HFFc6 (cell line): ENCODE measurements at regions not wholly inside any gene's neighbourhood (a gene's known extent, or its start where the extent isn't known, plus 50 kb on each side); places are given as distances from the start of the nearest gene placed in this dataset.

Source experiments
- DNase-seq: peaks from one replicate; pipeline ENCODE4 v3.0.0-alpha.2; 2018
- H3K27ac Mint-ChIP-seq: 2 replicates; pipeline ENCODE4 v1.8.0; 2020; ENCODE audit warnings: mild to moderate bottlenecking, mixed read lengths
- H3K27me3 Mint-ChIP-seq: 2 replicates; pipeline ENCODE4 v1.8.0; 2021; ENCODE audit warnings: mild to moderate bottlenecking, moderate library complexity, mixed read lengths; ENCODE audit not compliant: insufficient read depth
- H3K36me3 Mint-ChIP-seq: 2 replicates; pipeline ENCODE4 v1.8.0; 2021; ENCODE audit warnings: low read depth, mixed read lengths
- H3K4me1 Mint-ChIP-seq: 2 replicates; pipeline ENCODE4 v1.8.0; 2020; ENCODE audit warnings: low read depth, mixed read lengths
- H3K4me3 Mint-ChIP-seq: 2 replicates; pipeline ENCODE4 v1.8.0; 2020; ENCODE audit warnings: mild to moderate bottlenecking, moderate library complexity, mixed read lengths
- H3K9me3 Mint-ChIP-seq: 2 replicates; pipeline ENCODE4 v1.8.0; 2020; ENCODE audit warnings: mild to moderate bottlenecking, mixed read lengths
- CTCF ChIP-seq: fragments of 200-600 bp; sonication (generic); IDR thresholded peaks from 2 replicates; pipeline ENCODE4 v1.5.0; 2021; ENCODE audit warnings: antibody characterized with exemption, mild to moderate bottlenecking

- H3K4me1 Mint-ChIP-seq, result no peaks in the 10 kb centered on the region
- H3K27ac Mint-ChIP-seq, result no peak overlapping the region
- no peak overlapping the region for H3K4me3 Mint-ChIP-seq
- peaks cover 69% of the 10 kb centered on the region for H3K9me3 Mint-ChIP-seq
- TF ChIP-seq CTCF, result no peak
- DNase-seq, result no peak
- no peaks in the 10 kb centered on the region; the same call in 1 of the 2 replicates for H3K27me3 Mint-ChIP-seq
- peaks cover 27% of the 10 kb centered on the region for H3K36me3 Mint-ChIP-seq
These were observed 380.7 kb downstream of the IRX2 start for GRCh38 chr5:2370626-2371418.

GRCh38 chr5:2369178-2369577 lies 382.3 kb downstream of the IRX2 start:
- no peak for TF ChIP-seq CTCF
- Mint-ChIP-seq H3K4me3 (no peak overlapping the region), H3K27me3 (no peaks in the 10 kb centered on the region; the same call in 1 of the 2 replicates), H3K4me1 (no peaks in the 10 kb centered on the region), H3K9me3 (peaks cover 73% of the 10 kb centered on the region), H3K27ac (no peak overlapping the region), H3K36me3 (peaks cover 27% of the 10 kb centered on the region)
- no peak for DNase-seq

- Mint-ChIP-seq H3K4me3 (no peak overlapping the region), H3K4me1 (no peaks in the 10 kb centered on the region), H3K9me3 (peaks cover 73% of the 10 kb centered on the region), H3K36me3 (peaks cover 17% of the 10 kb centered on the region), H3K27me3 (no peaks in the 10 kb centered on the region), H3K27ac (no peak overlapping the region)
- no peak for DNase-seq
- TF ChIP-seq CTCF, result no peak
These were observed 384.7 kb downstream of the IRX2 start for GRCh38 chr5:2366816-2367215.

GRCh38 chr5:2357309-2357708 lies 394.2 kb downstream of the IRX2 start:
- Mint-ChIP-seq H3K4me1 (no peaks in the 10 kb centered on the region), H3K27me3 (no peaks in the 10 kb centered on the region; the same call in 1 of the 2 replicates), H3K36me3 (peaks cover 7% of the 10 kb centered on the region), H3K27ac (no peak overlapping the region), H3K9me3 (peaks cover 67% of the 10 kb centered on the region), H3K4me3 (no peak overlapping the region)
- no peak for DNase-seq
- no peak for TF ChIP-seq CTCF

- TF ChIP-seq CTCF, result no peak
- Mint-ChIP-seq H3K27me3 (no peaks in the 10 kb centered on the region; the same call in 1 of the 2 replicates), H3K4me1 (no peaks in the 10 kb centered on the region), H3K36me3 (peaks cover 7% of the 10 kb centered on the region), H3K4me3 (no peak overlapping the region), H3K27ac (no peak overlapping the region), H3K9me3 (peaks cover 70% of the 10 kb centered on the region)
- no peak for DNase-seq
These were observed 395.6 kb downstream of the IRX2 start for GRCh38 chr5:2355859-2356258.
